Ovary (tissue), 3 donors: ENCODE measurements at regions not wholly inside any gene's neighbourhood (a gene's known extent, or its start where the extent isn't known, plus 50 kb on each side); places are given as distances from the start of the nearest gene placed in this dataset.

Experiments
- CTCF ChIP-seq, 3 donors: fragments of 450-650 bp in 2 of 3; fragments of 200-600 bp in 1 of 3; IDR thresholded peaks; one replicate each; pipeline versions ENCODE4 v1.5.1 to v1.8.0; 2016 to 2022; ENCODE audit warnings: antibody characterized with exemption in 3 of 3, mild to moderate bottlenecking in 1 of 3
- EP300 ChIP-seq: sonication (generic); formaldehyde crosslinking; IDR thresholded peaks from one replicate; pipeline ENCODE4 v1.6.1; 2017; ENCODE audit warnings: antibody characterized with exemption
- POLR2A ChIP-seq: fragments of 450-650 bp; IDR thresholded peaks from one replicate; pipeline ENCODE4 v1.6.1; 2017; ENCODE audit warnings: antibody characterized with exemption, mild to moderate bottlenecking, moderate library complexity
- donor health status: DM: no; HTN: no; CAD: no.

GRCh38 chr1:198068285-198068684 lies 88.5 kb upstream of the NEK7 start:
- no peak for TF ChIP-seq CTCF (IDR thresholded peaks at IDR 0.05)
- no peak for TF ChIP-seq POLR2A
- TF ChIP-seq EP300 = no peak
